B cell (primary cell): ENCODE measurements at regions not wholly inside any gene's neighbourhood (a gene's known extent, or its start where the extent isn't known, plus 50 kb on each side); places are given as distances from the start of the nearest gene placed in this dataset.

ENCODE experiments used
- ATAC-seq: fragments of 200-7000 bp; cut with Tn5 transposase; one replicate; pipeline ENCODE4 v1.10.0; 2021; ENCODE audit warnings: low read depth, mild to moderate bottlenecking, moderate number of reproducible peaks, moderate library complexity
- CTCF ChIA-PET: fragments of 350-600 bp; sonication (Branson Sonifier 250); formaldehyde crosslinking; loops from one replicate; lab custom pipeline; 2021; ENCODE audit warnings: antibody characterized with exemption, inconsistent platforms; lab: Charles Lee
- POLR2A ChIA-PET: fragments of 350-600 bp; sonication (Branson Sonifier 250); formaldehyde crosslinking; loops from one replicate; lab custom pipeline; 2021; ENCODE audit warnings: antibody characterized with exemption; lab: Charles Lee
- DNase-seq: peaks from one replicate; pipeline ENCODE4 v3.0.0; 2013
- H2AFZ ChIP-seq: 2 replicates; pipeline ENCODE4 v1.6.1; 2012; ENCODE audit warnings: mild to moderate bottlenecking, low read depth, low read length; ENCODE audit not compliant: insufficient read depth, poor library complexity, severe bottlenecking
- H3K27ac ChIP-seq, 2 donors: 1 replicate in 1 of 2; 2 replicates in 1 of 2; pipeline ENCODE4 v1.5.1; 2012 to 2013; ENCODE audit warnings: low read length in 2 of 2, mild to moderate bottlenecking in 2 of 2, moderate library complexity in 1 of 2
- H3K27me3 ChIP-seq, 4 experiments: fragments of 200-600 bp in 1 of 4; sonication (generic) in 1 of 4; replicated peaks in 1 of 4; 1 replicate in 2 of 4; 2 replicates in 2 of 4; pipeline versions ENCODE4 v1.6.1 to v1.7.0; 2013 to 2016; ENCODE audit warnings: low read length in 3 of 4, mild to moderate bottlenecking in 2 of 4, mixed read lengths in 1 of 4, moderate library complexity in 1 of 4; ENCODE audit not compliant: insufficient read depth in 4 of 4, control insufficient read depth in 3 of 4; ENCODE audit errors: control extremely low read depth in 1 of 4
- H3K36me3 ChIP-seq, 2 experiments: replicated peaks in 1 of 2; 1 replicate in 1 of 2; 2 replicates in 1 of 2; pipeline versions ENCODE4 v1.6.1 to v1.7.1; 2013; ENCODE audit warnings: low read length in 1 of 2; ENCODE audit not compliant: insufficient read depth in 2 of 2, control insufficient read depth in 1 of 2; ENCODE audit errors: control extremely low read depth in 1 of 2, extremely low read depth in 1 of 2
- H3K4me1 ChIP-seq, 2 donors: fragments of 200-600 bp in 1 of 2; sonication (generic) in 1 of 2; 1 replicate in 1 of 2; 2 replicates in 1 of 2; pipeline versions ENCODE4 v1.5.1 to v1.6.1; 2013 to 2017; ENCODE audit warnings: low read length in 2 of 2; ENCODE audit not compliant: control insufficient read depth in 2 of 2, insufficient read depth in 2 of 2
- H3K4me2 ChIP-seq: replicated peaks from 2 replicates; pipeline ENCODE3; 2012; ENCODE audit warnings: mild to moderate bottlenecking, low read depth, low read length; ENCODE audit not compliant: poor library complexity, severe bottlenecking
- H3K4me3 ChIP-seq, 5 experiments: fragments of 200-600 bp in 1 of 5; sonication (generic) in 1 of 5; 1 replicate in 3 of 5; 2 replicates in 2 of 5; pipeline versions ENCODE4 v1.5.1 to v1.7.0; 2011 to 2016; ENCODE audit warnings: low read length in 4 of 5, mild to moderate bottlenecking in 4 of 5, low read depth in 2 of 5, control low read depth in 1 of 5, moderate library complexity in 1 of 5; ENCODE audit not compliant: insufficient read depth in 1 of 5; ENCODE audit errors: control extremely low read depth in 1 of 5, extremely low read depth in 1 of 5
- H3K79me2 ChIP-seq: fragments of 200-600 bp; sonication (generic); one replicate; pipeline ENCODE4 v1.6.0; 2016; ENCODE audit warnings: low read length; ENCODE audit not compliant: control insufficient read depth, insufficient read depth
- H3K9ac ChIP-seq: fragments of 200-600 bp; sonication (generic); 2 replicates; pipeline ENCODE4 v1.6.1; 2017; ENCODE audit warnings: mild to moderate bottlenecking, low read length, moderate library complexity
- H3K9me3 ChIP-seq, 3 donors: one replicate each; pipeline versions ENCODE4 v1.6.1 to v1.7.1; 2013; ENCODE audit warnings: low read length in 2 of 3; ENCODE audit not compliant: control insufficient read depth in 2 of 3, insufficient read depth in 1 of 3; ENCODE audit errors: control extremely low read depth in 1 of 3
- H4K20me1 ChIP-seq: 2 replicates; pipeline ENCODE4 v1.6.0; 2012; ENCODE audit warnings: mild to moderate bottlenecking, low read length; ENCODE audit not compliant: insufficient read depth, control insufficient read depth, poor library complexity, severe bottlenecking
- H3K27ac Mint-ChIP-seq: one replicate; pipeline ENCODE4 v1.8.0; 2021; ENCODE audit warnings: mixed read lengths
- H3K27me3 Mint-ChIP-seq: one replicate; pipeline ENCODE4 v1.8.0; 2021; ENCODE audit warnings: mixed read lengths
- H3K4me1 Mint-ChIP-seq: one replicate; pipeline ENCODE4 v1.8.0; 2021; ENCODE audit warnings: mixed read lengths
- H3K4me3 Mint-ChIP-seq: one replicate; pipeline ENCODE4 v1.8.0; 2021; ENCODE audit warnings: mixed read lengths
- H3K9me3 Mint-ChIP-seq: one replicate; pipeline ENCODE4 v1.8.0; 2022; ENCODE audit warnings: mixed read lengths; ENCODE audit not compliant: insufficient read depth
- CTCF ChIP-seq: fragments of 200-600 bp; IDR thresholded peaks from one replicate; pipeline ENCODE4 v1.8.0; 2022; ENCODE audit warnings: antibody characterized with exemption, mild to moderate bottlenecking
- EZH2 ChIP-seq: IDR thresholded peaks from 2 replicates; pipeline ENCODE4 v1.6.1; 2012; ENCODE audit warnings: borderline replicate concordance, low read depth, mild to moderate bottlenecking, moderate library complexity, low read length; ENCODE audit not compliant: insufficient read depth, poor library complexity, severe bottlenecking
- WGBS: methylation state at CpG from one replicate; pipeline ENCODE4 v1.1.5; 2013; ENCODE audit warnings: missing lambda C conversion rate; ENCODE audit not compliant: insufficient coverage; 5-methylcytosine and 5-hydroxymethylcytosine counted together
- intact Hi-C: fragments of 100-400 bp; cut with micrococcal nuclease; formaldehyde crosslinking; loops from one replicate; pipeline ENCODE4 v1.10.0; 2022

GRCh38 chr4:167885872-167886271 is 206.5 kb upstream of the ANXA10 start:
- no peak overlapping the region for H3K27ac ChIP-seq
- Mint-ChIP-seq H3K27me3 (no peaks in the 10 kb centered on the region), H3K4me1 (no peaks in the 10 kb centered on the region), H3K27ac (no peak overlapping the region), H3K4me3 (no peak overlapping the region), H3K9me3 (peaks cover 3% of the 10 kb centered on the region)
- no peak for DNase-seq
- no peaks in the 10 kb centered on the region for H3K4me1 ChIP-seq
- POLR2A ChIA-PET = no interaction called here
- no peaks in the 10 kb centered on the region for H3K36me3 ChIP-seq
- WGBS = no CpG with 5 or more reads among the region's 1 CpG
- H3K27me3 ChIP-seq = no peaks in the 10 kb centered on the region
- no peak for ATAC-seq
- intact Hi-C loops = no loop called here
- H3K4me3 ChIP-seq = no peak overlapping the region
- H3K9me3 ChIP-seq = peaks cover 0 to 9% (median 0%) of the 10 kb centered on the region in 3 donors
- CTCF ChIA-PET = no interaction called here
- H3K9ac ChIP-seq = no peak overlapping the region
- no peak for TF ChIP-seq CTCF
- TF ChIP-seq EZH2 = no peak
- H3K79me2 ChIP-seq = no peaks in the 10 kb centered on the region
- no peak overlapping the region for H3K4me2 ChIP-seq
- no peaks in the 10 kb centered on the region for H4K20me1 ChIP-seq
- no peak overlapping the region for H2AFZ ChIP-seq

- no peaks in the 10 kb centered on the region for H3K36me3 ChIP-seq
- ChIA-PET POLR2A (no interaction called here), CTCF (no interaction called here)
- H3K4me1 ChIP-seq = no peaks in the 10 kb centered on the region
- Mint-ChIP-seq H3K27me3 (no peaks in the 10 kb centered on the region), H3K9me3 (peaks cover 3% of the 10 kb centered on the region), H3K27ac (no peak overlapping the region), H3K4me1 (no peaks in the 10 kb centered on the region), H3K4me3 (no peak overlapping the region)
- no peak overlapping the region for H3K4me2 ChIP-seq
- intact Hi-C loops = no loop called here
- WGBS = 87% methylated on average over 3 of the region's 6 CpGs
- H3K27ac ChIP-seq = no peak overlapping the region
- DNase-seq (no peak), ATAC-seq (no peak)
- H3K27me3 ChIP-seq = no peaks in the 10 kb centered on the region
- no peaks in the 10 kb centered on the region for H3K79me2 ChIP-seq
- TF ChIP-seq EZH2 (no peak), CTCF (no peak)
- no peak overlapping the region for H3K9ac ChIP-seq
- no peak overlapping the region for H2AFZ ChIP-seq
- peaks cover 0 to 9% (median 0%) of the 10 kb centered on the region in 3 donors for H3K9me3 ChIP-seq
- H4K20me1 ChIP-seq = no peaks in the 10 kb centered on the region
- H3K4me3 ChIP-seq = no peak overlapping the region
Observed at GRCh38 chr4:167887726-167888125, 204.6 kb upstream of the ANXA10 start.
